Duodenal mucosa (tissue), 2 donors: ENCODE measurements at regions not wholly inside any gene's neighbourhood (a gene's known extent, or its start where the extent isn't known, plus 50 kb on each side); places are given as distances from the start of the nearest gene placed in this dataset.

Experiments
- H3K27ac ChIP-seq: one replicate; pipeline ENCODE4 v1.7.0; 2013; ENCODE audit warnings: low read depth, low read length
- H3K27me3 ChIP-seq, 2 donors: one replicate each; pipeline ENCODE4 v1.7.0; 2013; ENCODE audit warnings: low read length in 2 of 2, control low read depth in 1 of 2; ENCODE audit not compliant: insufficient read depth in 2 of 2, control insufficient read depth in 1 of 2
- H3K36me3 ChIP-seq, 2 donors: one replicate each; pipeline ENCODE4 v1.7.0; 2013; ENCODE audit warnings: low read length in 2 of 2, control low read depth in 1 of 2; ENCODE audit not compliant: insufficient read depth in 2 of 2, control insufficient read depth in 1 of 2
- H3K4me1 ChIP-seq, 2 donors: one replicate each; pipeline ENCODE4 v1.7.0; 2013; ENCODE audit warnings: low read length in 2 of 2, control low read depth in 1 of 2; ENCODE audit not compliant: insufficient read depth in 2 of 2, control insufficient read depth in 1 of 2
- H3K4me3 ChIP-seq, 2 donors: one replicate each; pipeline ENCODE4 v1.7.0; 2013; ENCODE audit warnings: low read length in 2 of 2, low read depth in 1 of 2
- H3K9ac ChIP-seq, 2 donors: one replicate each; pipeline ENCODE4 v1.7.0; 2013; ENCODE audit warnings: low read length in 2 of 2, low read depth in 1 of 2
- H3K9me3 ChIP-seq, 2 donors: one replicate each; pipeline ENCODE4 v1.7.0; 2013; ENCODE audit warnings: low read length in 2 of 2, control low read depth in 1 of 2; ENCODE audit not compliant: control insufficient read depth in 1 of 2

DNA sequence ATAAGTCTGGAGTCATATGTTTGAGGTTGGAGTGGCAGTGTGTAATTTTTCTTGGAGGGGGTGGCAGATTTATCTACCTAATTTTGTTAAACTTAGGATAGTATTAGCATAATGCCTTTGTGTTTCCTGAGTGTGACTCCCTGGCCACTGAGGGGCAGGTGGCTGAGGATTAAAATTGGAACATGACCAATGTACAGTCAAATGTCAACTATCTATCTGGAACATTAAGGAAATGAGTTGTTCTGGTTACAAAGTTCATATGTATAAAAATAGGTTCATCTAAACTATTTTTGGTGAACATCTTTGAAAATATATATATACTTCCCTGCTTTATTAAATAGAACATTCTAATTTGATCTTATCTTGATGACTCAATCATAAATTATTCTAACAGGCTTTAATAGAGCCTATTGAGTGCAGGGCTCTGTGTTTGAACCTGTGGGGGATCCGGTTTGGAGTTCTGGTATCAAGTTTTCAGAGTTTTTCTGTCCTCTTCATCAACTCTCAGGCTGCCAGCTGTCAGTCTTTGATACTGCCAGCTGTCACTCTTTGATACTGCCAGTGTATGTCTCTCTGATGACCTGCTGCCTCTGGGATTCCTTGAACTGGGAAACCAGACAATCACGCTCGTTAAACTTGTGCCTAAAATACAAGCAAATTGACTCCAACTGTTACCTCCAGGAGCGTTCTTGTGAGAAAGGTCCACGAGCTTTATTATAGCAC, 309.6 kb downstream of the METTL15 start:
- Histone ChIP-seq H3K36me3 (no peaks in the 10 kb centered on the region), H3K4me3 (no peak overlapping the region), H3K27ac (no peak overlapping the region), H3K9me3 (no peaks in the 10 kb centered on the region), H3K9ac (no peak overlapping the region), H3K4me1 (no peaks in the 10 kb centered on the region), H3K27me3 (no peaks in the 10 kb centered on the region)

- H3K27me3 ChIP-seq = no peaks in the 10 kb centered on the region
- H3K36me3 ChIP-seq = no peaks in the 10 kb centered on the region
- no peak overlapping the region for H3K27ac ChIP-seq
- no peak overlapping the region for H3K4me3 ChIP-seq
- H3K4me1 ChIP-seq = no peaks in the 10 kb centered on the region
- H3K9ac ChIP-seq = no peak overlapping the region
- no peaks in the 10 kb centered on the region for H3K9me3 ChIP-seq
These were observed 303.8 kb downstream of the METTL15 start for GRCh38 chr11:28412029-28412428.

- Histone ChIP-seq H3K36me3 (no peaks in the 10 kb centered on the region), H3K9ac (no peak overlapping the region), H3K9me3 (no peaks in the 10 kb centered on the region), H3K27me3 (no peaks in the 10 kb centered on the region), H3K4me1 (no peaks in the 10 kb centered on the region), H3K4me3 (no peak overlapping the region), H3K27ac (no peak overlapping the region)
These were observed 293.3 kb downstream of the METTL15 start for GRCh38 chr11:28401446-28401845.

DNA sequence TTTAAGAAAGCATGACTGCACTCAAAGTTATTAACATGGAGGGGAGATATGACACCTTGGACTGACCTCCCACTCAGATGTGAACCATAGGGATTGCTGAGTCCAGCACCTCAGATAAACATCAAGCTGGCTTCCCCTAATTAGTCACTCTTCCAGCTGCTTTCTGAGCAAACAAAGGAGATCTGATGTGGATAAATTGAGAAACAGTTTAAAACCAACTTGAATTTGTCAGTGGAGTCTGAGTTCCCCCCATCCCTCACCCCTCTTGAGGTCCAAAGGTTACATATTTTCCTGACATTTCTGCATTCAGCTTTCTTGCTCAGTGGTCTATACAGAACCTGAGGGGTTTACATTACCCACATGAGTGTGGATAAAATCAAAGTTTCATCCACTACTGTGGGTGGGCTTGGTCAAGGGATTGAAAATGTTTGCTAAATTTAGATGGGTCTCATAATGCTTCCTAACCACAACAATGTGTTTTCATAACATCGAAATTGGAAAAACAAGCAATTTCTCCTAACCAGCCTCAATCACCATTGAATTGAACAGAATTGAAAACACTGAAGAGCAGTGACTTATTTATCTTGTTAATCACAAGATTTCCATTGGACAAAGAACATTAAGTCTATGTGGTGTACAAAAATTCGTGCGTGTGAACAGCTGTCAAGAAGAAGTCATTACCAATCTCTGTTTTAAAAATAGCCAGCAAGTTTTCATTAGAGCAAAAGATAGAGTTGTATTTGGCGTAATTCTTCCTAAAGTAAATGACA, 292.3 kb downstream of the METTL15 start:
- Histone ChIP-seq H3K4me3 (no peak overlapping the region), H3K9ac (no peak overlapping the region), H3K27me3 (no peaks in the 10 kb centered on the region), H3K9me3 (no peaks in the 10 kb centered on the region), H3K27ac (no peak overlapping the region), H3K36me3 (no peaks in the 10 kb centered on the region), H3K4me1 (no peaks in the 10 kb centered on the region)

DNA sequence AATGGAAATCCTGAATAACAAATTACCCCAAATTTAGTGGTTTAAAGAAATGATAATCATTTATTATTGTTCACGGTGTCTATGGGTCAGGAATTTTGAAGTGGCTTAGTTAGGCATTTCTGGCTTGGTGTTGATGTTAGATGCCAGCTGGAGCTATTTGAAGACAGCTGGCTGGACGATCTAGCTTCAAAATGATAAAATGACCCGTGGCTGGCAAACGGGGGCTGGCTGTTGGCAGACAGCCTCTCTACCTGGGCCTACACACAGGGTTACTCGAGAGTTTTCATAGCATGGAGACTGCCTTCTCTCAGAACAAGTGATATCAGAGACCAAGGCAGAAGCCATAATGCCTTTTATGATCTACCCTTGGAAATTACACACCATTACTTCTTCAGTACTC, 285.2 kb downstream of the METTL15 start:
- Histone ChIP-seq H3K9ac (no peak overlapping the region), H3K4me3 (no peak overlapping the region), H3K36me3 (no peaks in the 10 kb centered on the region), H3K27me3 (no peaks in the 10 kb centered on the region), H3K9me3 (no peaks in the 10 kb centered on the region), H3K27ac (no peak overlapping the region), H3K4me1 (no peaks in the 10 kb centered on the region)

- no peaks in the 10 kb centered on the region for H3K4me1 ChIP-seq
- no peak overlapping the region for H3K4me3 ChIP-seq
- H3K27me3 ChIP-seq = no peaks in the 10 kb centered on the region
- no peaks in the 10 kb centered on the region for H3K36me3 ChIP-seq
- no peak overlapping the region for H3K27ac ChIP-seq
- no peak overlapping the region for H3K9ac ChIP-seq
- no peaks in the 10 kb centered on the region for H3K9me3 ChIP-seq
These were observed 276.2 kb downstream of the METTL15 start for GRCh38 chr11:28384418-28384817.

DNA sequence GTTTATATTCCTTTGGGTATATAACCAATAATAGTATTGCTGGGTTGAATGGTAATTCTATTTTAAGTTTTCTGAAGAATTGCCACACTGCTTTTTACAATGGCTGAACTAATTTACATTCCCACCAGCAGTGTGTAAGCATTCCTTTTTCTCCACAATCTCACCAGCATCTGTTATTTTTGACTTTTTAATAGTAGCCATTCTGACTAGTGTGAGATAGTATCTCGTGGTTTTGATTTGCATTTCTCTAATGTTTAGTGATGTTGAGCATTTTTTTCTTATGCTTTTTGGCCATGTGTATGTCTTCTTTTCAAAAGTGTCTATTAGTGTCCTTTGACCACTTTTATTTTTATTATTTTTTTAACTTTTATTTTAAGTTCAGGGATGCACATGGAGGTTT, 275.3 kb downstream of the METTL15 start:
- Histone ChIP-seq H3K36me3 (no peaks in the 10 kb centered on the region), H3K4me3 (no peak overlapping the region)

More for the DNA sequence above, 275.3 kb downstream of the METTL15 start:
- H3K4me1 ChIP-seq = no peaks in the 10 kb centered on the region
- H3K27ac ChIP-seq = no peak overlapping the region
- H3K27me3 ChIP-seq = no peaks in the 10 kb centered on the region
- no peak overlapping the region for H3K9ac ChIP-seq
- no peaks in the 10 kb centered on the region for H3K9me3 ChIP-seq
